A172 (cell line): ENCODE measurements at regions not wholly inside any gene's neighbourhood (a gene's known extent, or its start where the extent isn't known, plus 50 kb on each side); places are given as distances from the start of the nearest gene placed in this dataset.
"Not testable (repeated sequence)": the region's sequence is repeated elsewhere in the genome, so short reads cannot be mapped to it uniquely, and the experiment has no call there.

Experiments
- DNase-seq: peaks from one replicate; pipeline ENCODE4 v3.0.0-alpha.2; 2015; ENCODE audit warnings: low spot score

- DNase-seq = no peak
Measured at GRCh38 chr2:131828164-131828561, 300.5 kb downstream of the CCDC74A start.

- DNase-seq = not testable (repeated sequence)
Measured at GRCh38 chr2:131828633-131829455, 301.2 kb downstream of the CCDC74A start.

DNA sequence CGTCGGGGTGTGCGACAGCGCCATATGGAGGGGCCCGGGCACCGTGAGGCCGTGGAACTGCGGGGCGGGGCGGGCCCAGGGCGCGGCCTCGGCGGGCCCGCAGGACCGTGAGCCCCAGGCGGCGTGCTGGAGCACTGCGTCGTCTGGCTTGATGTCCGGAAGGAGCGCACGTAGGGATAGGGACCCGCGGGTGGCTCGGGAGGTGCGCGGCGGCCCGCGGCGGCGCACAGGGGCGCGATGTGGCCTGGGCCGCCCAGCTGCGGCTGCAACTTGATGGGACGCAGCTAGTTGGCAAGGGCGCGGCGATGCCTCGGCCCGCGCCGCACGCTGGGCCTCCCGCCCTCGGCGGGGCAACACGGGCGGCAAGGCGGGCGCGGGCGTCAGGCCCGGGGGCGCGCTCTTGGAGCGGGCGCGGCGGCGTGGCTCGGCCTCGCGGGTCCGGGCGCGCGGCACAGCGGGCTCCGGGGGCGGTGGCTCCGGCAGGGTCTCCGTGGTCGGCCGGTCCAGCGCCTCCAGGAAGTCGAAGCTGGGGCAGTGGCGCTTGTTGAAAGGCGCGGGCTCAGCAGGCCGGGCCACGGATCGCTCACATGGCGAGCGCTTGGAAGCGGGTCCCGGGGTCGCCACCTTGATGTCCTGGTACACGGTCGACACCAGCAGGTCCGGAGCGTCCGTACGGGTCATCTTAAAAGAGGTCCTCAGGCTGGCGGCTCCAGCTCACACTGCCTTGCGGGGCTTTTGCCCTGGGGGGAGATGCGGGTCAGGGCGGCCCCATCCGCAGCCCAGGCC is 302.0 kb downstream of the CCDC74A start:
- DNase-seq = not testable (repeated sequence)

- DNase-seq = not testable (repeated sequence)
Measured at GRCh38 chr2:131830242-131830945, 302.7 kb downstream of the CCDC74A start.

DNA sequence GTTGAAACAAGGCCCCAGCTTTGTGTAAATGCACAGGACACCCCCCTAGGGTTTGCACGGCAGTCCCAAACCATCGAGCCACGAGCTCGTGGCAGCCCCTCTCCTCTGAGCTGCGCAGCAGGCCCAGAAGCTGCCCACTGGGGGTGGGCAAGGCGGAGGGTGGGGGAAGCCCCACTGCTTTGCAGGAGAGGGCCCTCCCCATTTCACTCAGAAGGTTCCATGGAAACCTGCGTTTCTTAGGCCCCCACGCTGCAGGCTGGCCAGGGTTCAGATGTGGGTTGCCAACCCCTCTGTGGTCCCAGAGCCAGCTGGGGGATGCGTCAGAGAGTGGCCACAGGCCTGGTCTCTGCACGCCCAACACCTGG is 303.2 kb downstream of the CCDC74A start:
- DNase-seq = not testable (repeated sequence)

- DNase-seq = not testable (repeated sequence)
Measured at GRCh38 chr2:131831450-131832208, 303.9 kb downstream of the CCDC74A start.

DNA sequence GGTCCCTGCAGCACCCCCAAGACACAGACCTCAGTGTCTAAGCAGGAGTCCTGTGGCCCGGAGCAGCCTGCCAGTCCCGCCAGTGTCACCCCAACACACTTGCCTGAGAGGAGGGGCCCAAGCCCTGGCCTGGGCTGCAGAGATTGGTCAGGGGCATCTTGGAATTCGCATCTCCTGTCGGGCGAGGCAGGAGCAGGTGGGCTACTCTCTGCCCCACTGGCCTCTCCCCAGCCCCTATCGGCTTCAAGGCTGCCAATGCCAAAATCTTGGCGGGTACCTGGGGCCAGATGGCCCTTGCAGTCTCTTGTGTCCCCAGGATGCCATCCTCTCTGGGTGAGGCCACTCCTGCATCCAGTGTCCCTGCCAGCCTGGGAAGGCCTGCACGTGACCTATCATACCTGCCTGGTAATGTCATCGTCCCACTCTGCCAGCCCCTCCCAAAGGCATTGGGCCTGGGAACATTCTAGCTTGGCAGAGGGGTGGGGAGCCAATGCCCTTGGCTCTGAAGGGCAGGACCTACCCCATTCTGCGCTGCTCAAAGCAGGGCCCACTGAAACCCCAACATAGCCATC is 304.6 kb downstream of the CCDC74A start:
- not testable (repeated sequence) for DNase-seq

GRCh38 chr2:131832917-131833316 is 305.2 kb downstream of the CCDC74A start:
- not testable (repeated sequence) for DNase-seq

- not testable (repeated sequence) for DNase-seq
Measured at GRCh38 chr2:131833367-131834202, 305.9 kb downstream of the CCDC74A start.

GRCh38 chr2:131834203-131835020 is 306.7 kb downstream of the CCDC74A start:
- not testable (repeated sequence) for DNase-seq

GRCh38 chr2:131835022-131835421 is 307.3 kb downstream of the CCDC74A start:
- DNase-seq = not testable (repeated sequence)

- no peak for DNase-seq
Measured at GRCh38 chr2:131835621-131836091, 308.0 kb downstream of the CCDC74A start.

DNA sequence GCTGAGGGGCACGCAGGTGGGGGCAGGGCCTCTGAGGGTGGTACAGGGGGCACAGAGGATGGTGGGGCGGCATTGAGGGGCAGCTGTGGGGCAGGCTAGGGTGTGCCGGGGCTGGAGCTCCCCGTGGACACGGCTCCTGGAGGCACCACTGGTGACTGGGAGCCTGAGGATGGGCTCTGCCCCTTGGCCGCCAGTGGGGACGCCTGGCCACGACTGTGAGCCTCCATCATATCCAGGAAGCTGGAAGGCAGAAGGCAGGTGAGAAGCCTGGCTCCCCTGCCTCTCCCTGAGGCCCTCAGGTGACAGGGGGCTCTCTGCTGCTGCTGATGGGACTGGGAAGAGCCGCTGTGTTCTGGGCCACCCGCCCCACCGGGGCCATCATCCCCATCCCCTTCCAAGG is 308.4 kb downstream of the CCDC74A start:
- not testable (repeated sequence) for DNase-seq

- DNase-seq = not testable (repeated sequence)
Measured at GRCh38 chr2:131844044-131844443, 316.4 kb downstream of the CCDC74A start.

- not testable (repeated sequence) for DNase-seq
Measured at GRCh38 chr2:131856202-131856601, 305.6 kb downstream of the ANKRD30BL start.

- DNase-seq = peak; percentile 6
Measured at GRCh38 chr2:131858197-131858596, 303.6 kb downstream of the ANKRD30BL start.
